Fibroblast of lung (primary cell): ENCODE measurements at regions not wholly inside any gene's neighbourhood (a gene's known extent, or its start where the extent isn't known, plus 50 kb on each side); places are given as distances from the start of the nearest gene placed in this dataset.

Experiments used
- DNase-seq, 2 donors: peaks; one replicate each; pipeline versions ENCODE4 v3.0.0 to v3.0.0-alpha.2; 2010; ENCODE audit warnings: low read depth in 2 of 2
- H2AFZ ChIP-seq: 2 replicates; pipeline ENCODE4 v1.5.1; 2012; ENCODE audit warnings: low read length, control low read depth, inconsistent platforms
- H3K27ac ChIP-seq: 2 replicates; pipeline ENCODE4 v1.5.1; 2011; ENCODE audit warnings: low read length, control low read depth; ENCODE audit not compliant: insufficient read depth
- H3K27me3 ChIP-seq: 2 replicates; pipeline ENCODE4 v1.5.1; 2011; ENCODE audit warnings: mild to moderate bottlenecking, low read length; ENCODE audit not compliant: control insufficient read depth, insufficient read depth
- H3K36me3 ChIP-seq: 2 replicates; pipeline ENCODE4 v1.5.1; 2011; ENCODE audit warnings: low read length; ENCODE audit not compliant: control insufficient read depth, insufficient read depth
- H3K4me1 ChIP-seq: 2 replicates; pipeline ENCODE4 v1.5.1; 2011; ENCODE audit warnings: low read length; ENCODE audit not compliant: control insufficient read depth, insufficient read depth; ENCODE audit errors: extremely low read depth
- H3K4me2 ChIP-seq: 2 replicates; pipeline ENCODE4 v1.5.1; 2011; ENCODE audit warnings: low read length, control low read depth; ENCODE audit not compliant: insufficient read depth; ENCODE audit errors: extremely low read depth
- H3K4me3 ChIP-seq, 4 experiments: fragments of 200-600 bp in 1 of 4; sonication (generic) in 1 of 4; replicated peaks in 1 of 4; 2 replicates each; pipeline ENCODE4 v1.5.1; 2011 to 2016; ENCODE audit warnings: low read length in 4 of 4, low read depth in 3 of 4, mild to moderate bottlenecking in 3 of 4, control low read depth in 2 of 4, inconsistent platforms in 1 of 4, mixed read lengths in 1 of 4; ENCODE audit not compliant: insufficient read depth in 1 of 4; ENCODE audit errors: control extremely low read depth in 1 of 4
- H3K79me2 ChIP-seq: 2 replicates; pipeline ENCODE4 v1.5.1; 2012; ENCODE audit warnings: mild to moderate bottlenecking, low read length, inconsistent platforms; ENCODE audit not compliant: control insufficient read depth, insufficient read depth
- H3K9ac ChIP-seq: 2 replicates; pipeline ENCODE4 v1.5.1; 2011; ENCODE audit warnings: mild to moderate bottlenecking, low read length, control low read depth; ENCODE audit not compliant: insufficient read depth
- H3K9me3 ChIP-seq: 2 replicates; pipeline ENCODE4 v1.5.1; 2012; ENCODE audit warnings: low read depth, low read length; ENCODE audit not compliant: control insufficient read depth, insufficient read depth
- H4K20me1 ChIP-seq: 2 replicates; pipeline ENCODE4 v1.5.1; 2011; ENCODE audit warnings: low read length; ENCODE audit not compliant: control insufficient read depth, insufficient read depth; ENCODE audit errors: extremely low read depth
- CTCF ChIP-seq, 2 donors: IDR thresholded peaks in 1 of 2; conservative IDR thresholded peaks in 1 of 2; 1 replicate in 1 of 2; 2 replicates in 1 of 2; pipeline ENCODE4 v1.5.1; 2011 to 2012; ENCODE audit warnings: low read length in 2 of 2, control low read depth in 1 of 2, inconsistent platforms in 1 of 2, low read depth in 1 of 2, mild to moderate bottlenecking in 1 of 2
- EZH2 ChIP-seq: IDR thresholded peaks from 2 replicates; pipeline ENCODE4 v1.5.1; 2012; ENCODE audit warnings: low read length, control low read depth, mild to moderate bottlenecking; ENCODE audit errors: missing control alignments

- no peaks in the 10 kb centered on the region for H4K20me1 ChIP-seq
- H3K4me1 ChIP-seq: no peaks in the 10 kb centered on the region
- H3K27me3 ChIP-seq: no peaks in the 10 kb centered on the region
- H3K36me3 ChIP-seq: no peaks in the 10 kb centered on the region
- TF ChIP-seq EZH2 (no peak), CTCF (conservative IDR thresholded peaks at IDR 0.05 in 1 of 2, IDR thresholded peaks at IDR 0.05 in 1 of 2; ENCODE audit: low read depth in 1 of 2, low read length in 2 of 2) (no peak)
- DNase-seq: peak in 1 of 2 donors; percentile 39
- H3K27ac ChIP-seq: no peak overlapping the region
- H3K9ac ChIP-seq: no peak overlapping the region
- no peaks in the 10 kb centered on the region for H3K79me2 ChIP-seq
- no peaks in the 10 kb centered on the region for H3K9me3 ChIP-seq
- H3K4me3 ChIP-seq: no peak overlapping the region
- H2AFZ ChIP-seq: no peak overlapping the region
- H3K4me2 ChIP-seq: no peak overlapping the region
Observed at GRCh38 chr5:67437905-67438845, 241.6 kb upstream of the CD180 start.

GRCh38 chr5:67435032-67435431 is 238.4 kb upstream of the CD180 start:
- Histone ChIP-seq H3K4me3 (no peak overlapping the region), H3K4me1 (no peaks in the 10 kb centered on the region), H4K20me1 (no peaks in the 10 kb centered on the region), H3K4me2 (no peak overlapping the region), H3K27me3 (no peaks in the 10 kb centered on the region), H3K9me3 (no peaks in the 10 kb centered on the region), H3K79me2 (no peaks in the 10 kb centered on the region), H3K36me3 (no peaks in the 10 kb centered on the region), H2AFZ (no peak overlapping the region), H3K9ac (no peak overlapping the region), H3K27ac (no peak overlapping the region)
- no peak for TF ChIP-seq EZH2
- no peak for TF ChIP-seq CTCF (conservative IDR thresholded peaks at IDR 0.05 in 1 of 2, IDR thresholded peaks at IDR 0.05 in 1 of 2; ENCODE audit: low read depth in 1 of 2, low read length in 2 of 2)
- no peak for DNase-seq

- Histone ChIP-seq H3K4me1 (no peaks in the 10 kb centered on the region), H3K27ac (no peak overlapping the region), H3K36me3 (no peaks in the 10 kb centered on the region), H4K20me1 (no peaks in the 10 kb centered on the region), H3K4me2 (no peak overlapping the region), H3K4me3 (no peak overlapping the region), H3K27me3 (no peaks in the 10 kb centered on the region), H2AFZ (no peak overlapping the region), H3K79me2 (no peaks in the 10 kb centered on the region), H3K9ac (no peak overlapping the region), H3K9me3 (no peaks in the 10 kb centered on the region)
- no peak for DNase-seq
- TF ChIP-seq EZH2 (no peak), CTCF (conservative IDR thresholded peaks at IDR 0.05 in 1 of 2, IDR thresholded peaks at IDR 0.05 in 1 of 2; ENCODE audit: low read depth in 1 of 2, low read length in 2 of 2) (no peak)
Observed at GRCh38 chr5:67434466-67434865, 237.9 kb upstream of the CD180 start.
